SK-N-SH (cell line): ENCODE measurements at regions not wholly inside any gene's neighbourhood (a gene's known extent, or its start where the extent isn't known, plus 50 kb on each side); places are given as distances from the start of the nearest gene placed in this dataset.

ENCODE experiments used
- EP300 ChIP-seq, 2 experiments: IDR thresholded peaks; 2 replicates each; pipeline versions ENCODE4 v1.4.0 to v1.6.1; 2012; ENCODE audit warnings: borderline replicate concordance in 1 of 2, low read depth in 1 of 2, low read length in 1 of 2
- EZH2phosphoT487 ChIP-seq: fragments of 200-600 bp; sonication (generic); IDR thresholded peaks from 2 replicates; pipeline ENCODE4 v1.6.1; 2017; ENCODE audit warnings: low read depth, mixed run types, mild to moderate bottlenecking, antibody characterized with exemption, moderate library complexity, borderline replicate concordance
- IRF3 ChIP-seq: fragments of 150-350 bp; IDR thresholded peaks from 2 replicates; pipeline ENCODE4 v1.6.1; 2016; ENCODE audit warnings: mild to moderate bottlenecking, low read depth, low read length
- MXI1 ChIP-seq: IDR thresholded peaks from 2 replicates; pipeline ENCODE4 v1.6.1; 2012; ENCODE audit warnings: mild to moderate bottlenecking, low read depth, low read length, improper control_type of control experiment
- NRF1 ChIP-seq: IDR thresholded peaks from 2 replicates; pipeline ENCODE4 v1.6.1; 2012; ENCODE audit warnings: low read depth, mild to moderate bottlenecking, low read length
- RAD21 ChIP-seq: IDR thresholded peaks from 2 replicates; pipeline ENCODE4 v1.6.1; 2012; ENCODE audit warnings: mild to moderate bottlenecking, low read length
- RFX5 ChIP-seq: IDR thresholded peaks from 2 replicates; pipeline ENCODE4 v1.6.1; 2012; ENCODE audit warnings: mild to moderate bottlenecking, improper control_type of control experiment, low read length
- TAF1 ChIP-seq: IDR thresholded peaks from 2 replicates; pipeline ENCODE4 v1.6.1; 2012; ENCODE audit warnings: low read depth, mild to moderate bottlenecking, low read length, moderate library complexity, borderline replicate concordance
- TEAD4 ChIP-seq: IDR thresholded peaks from 2 replicates; pipeline ENCODE4 v1.4.0; 2012; ENCODE audit warnings: mild to moderate bottlenecking, borderline replicate concordance; ENCODE audit not compliant: insufficient read depth
- USF2 ChIP-seq: fragments of 150-350 bp; IDR thresholded peaks from 2 replicates; pipeline ENCODE4 v1.6.1; 2017; ENCODE audit warnings: antibody characterized with exemption, low read length, low read depth, borderline replicate concordance
- YY1 ChIP-seq: IDR thresholded peaks from 2 replicates; pipeline ENCODE4 v1.4.0; 2012; ENCODE audit warnings: low read depth, mild to moderate bottlenecking
- TF ChIP-seq, protein P1 (sequence below): fragments of 200-600 bp; sonication (generic); IDR thresholded peaks from 2 replicates; pipeline ENCODE4 v1.6.1; 2017; ENCODE audit warnings: antibody characterized with exemption, mild to moderate bottlenecking, moderate library complexity
- TF ChIP-seq, protein P2 (sequence below): IDR thresholded peaks from 2 replicates; pipeline ENCODE4 v1.4.0; 2012; ENCODE audit warnings: low read depth, borderline replicate concordance

DNA sequence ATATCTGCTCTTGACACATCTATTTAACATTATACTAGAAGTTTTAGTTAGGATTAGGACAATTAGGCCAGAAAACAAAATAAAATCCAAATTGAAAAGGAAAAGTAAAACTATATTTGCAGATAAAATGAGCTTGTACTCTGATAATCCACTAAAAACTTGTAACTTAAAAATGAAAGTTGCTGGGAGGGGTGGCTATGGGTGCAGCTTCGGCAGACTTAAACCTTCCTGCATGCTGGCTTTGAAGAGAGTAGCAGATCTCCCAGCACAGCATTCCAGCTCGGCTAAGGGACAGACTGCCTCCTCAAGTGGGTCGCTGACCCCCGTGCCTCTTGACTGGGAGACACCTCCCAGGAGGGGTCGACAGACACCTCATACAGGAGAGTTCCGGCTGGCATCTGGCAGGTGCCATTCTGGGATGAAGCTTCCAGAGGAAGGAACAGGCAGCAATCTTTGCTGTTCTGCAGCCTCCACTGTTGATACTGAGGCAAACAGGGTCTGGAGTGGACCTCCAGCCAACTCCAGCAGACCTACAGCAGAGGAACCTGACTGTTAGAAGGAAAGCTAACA lies 2379.9 kb downstream of the ARAP2 start:
- TF ChIP-seq TAF1 (no peak), TEAD4 (no peak), MXI1 (no peak), EP300 (IDR thresholded peaks at IDR 0.05; ENCODE audit: borderline replicate concordance in 1 of 2, low read depth in 1 of 2, low read length in 1 of 2) (no peak), RAD21 (no peak), YY1 (no peak), RFX5 (no peak), EZH2phosphoT487 (no peak), IRF3 (no peak), NRF1 (no peak), USF2 (no peak)
- TF ChIP-seq, protein P1, sequence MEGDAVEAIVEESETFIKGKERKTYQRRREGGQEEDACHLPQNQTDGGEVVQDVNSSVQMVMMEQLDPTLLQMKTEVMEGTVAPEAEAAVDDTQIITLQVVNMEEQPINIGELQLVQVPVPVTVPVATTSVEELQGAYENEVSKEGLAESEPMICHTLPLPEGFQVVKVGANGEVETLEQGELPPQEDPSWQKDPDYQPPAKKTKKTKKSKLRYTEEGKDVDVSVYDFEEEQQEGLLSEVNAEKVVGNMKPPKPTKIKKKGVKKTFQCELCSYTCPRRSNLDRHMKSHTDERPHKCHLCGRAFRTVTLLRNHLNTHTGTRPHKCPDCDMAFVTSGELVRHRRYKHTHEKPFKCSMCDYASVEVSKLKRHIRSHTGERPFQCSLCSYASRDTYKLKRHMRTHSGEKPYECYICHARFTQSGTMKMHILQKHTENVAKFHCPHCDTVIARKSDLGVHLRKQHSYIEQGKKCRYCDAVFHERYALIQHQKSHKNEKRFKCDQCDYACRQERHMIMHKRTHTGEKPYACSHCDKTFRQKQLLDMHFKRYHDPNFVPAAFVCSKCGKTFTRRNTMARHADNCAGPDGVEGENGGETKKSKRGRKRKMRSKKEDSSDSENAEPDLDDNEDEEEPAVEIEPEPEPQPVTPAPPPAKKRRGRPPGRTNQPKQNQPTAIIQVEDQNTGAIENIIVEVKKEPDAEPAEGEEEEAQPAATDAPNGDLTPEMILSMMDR = no peak
- TF ChIP-seq, protein P2, sequence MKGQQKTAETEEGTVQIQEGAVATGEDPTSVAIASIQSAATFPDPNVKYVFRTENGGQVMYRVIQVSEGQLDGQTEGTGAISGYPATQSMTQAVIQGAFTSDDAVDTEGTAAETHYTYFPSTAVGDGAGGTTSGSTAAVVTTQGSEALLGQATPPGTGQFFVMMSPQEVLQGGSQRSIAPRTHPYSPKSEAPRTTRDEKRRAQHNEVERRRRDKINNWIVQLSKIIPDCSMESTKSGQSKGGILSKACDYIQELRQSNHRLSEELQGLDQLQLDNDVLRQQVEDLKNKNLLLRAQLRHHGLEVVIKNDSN = no peak
